SU-DHL-6 (cell line): ENCODE measurements at regions not wholly inside any gene's neighbourhood (a gene's known extent, or its start where the extent isn't known, plus 50 kb on each side); places are given as distances from the start of the nearest gene placed in this dataset.

Experiments used
- H2AFZ ChIP-seq: fragments of 200-600 bp; sonication (generic); 2 replicates; pipeline ENCODE4 v1.6.1; 2014; ENCODE audit warnings: low read depth, mild to moderate bottlenecking, moderate library complexity, mixed read lengths, antibody characterized with exemption, low read length; ENCODE audit not compliant: severe bottlenecking
- H3F3A ChIP-seq: fragments of 200-600 bp; shearing (Covaris generic); 2 replicates; pipeline ENCODE4 v1.6.0; 2016; ENCODE audit warnings: antibody characterized with exemption, mild to moderate bottlenecking; ENCODE audit not compliant: insufficient read depth
- H3K27ac ChIP-seq: fragments of 200-600 bp; sonication (generic); 2 replicates; pipeline ENCODE4 v1.5.1; 2016; ENCODE audit warnings: low read depth, mild to moderate bottlenecking, low read length, moderate library complexity, mixed read lengths
- H3K27me3 ChIP-seq: fragments of 200-600 bp; sonication (generic), shearing (Covaris generic); 2 replicates; pipeline ENCODE4 v1.6.0; 2014; ENCODE audit warnings: mild to moderate bottlenecking, low read length
- H3K36me3 ChIP-seq: fragments of 200-600 bp; sonication (generic); 2 replicates; pipeline ENCODE4 v1.6.1; 2014; ENCODE audit warnings: mild to moderate bottlenecking, low read length, mixed read lengths
- H3K4me2 ChIP-seq: fragments of 300-600, 200-600 bp; shearing (Covaris generic), sonication (generic); 2 replicates; pipeline ENCODE4 v1.6.0; 2014; ENCODE audit warnings: low read length, low read depth, mild to moderate bottlenecking; ENCODE audit not compliant: poor library complexity, severe bottlenecking
- H3K4me3 ChIP-seq: fragments of 200-600 bp; sonication (generic); 2 replicates; pipeline ENCODE4 v1.5.1; 2014; ENCODE audit warnings: antibody characterized with exemption, low read length, mild to moderate bottlenecking, mixed read lengths; ENCODE audit not compliant: insufficient read depth, poor library complexity, severe bottlenecking
- H3K79me2 ChIP-seq: fragments of 200-600 bp; sonication (generic); 2 replicates; pipeline ENCODE4 v1.6.1; 2014; ENCODE audit warnings: mild to moderate bottlenecking, low read length, moderate library complexity; ENCODE audit not compliant: insufficient read depth
- H3K9ac ChIP-seq: fragments of 200-600 bp; sonication (generic); 2 replicates; pipeline ENCODE4 v1.7.0; 2014; ENCODE audit warnings: mild to moderate bottlenecking, low read length
- H3K9me2 ChIP-seq: fragments of 200-600 bp; sonication (generic); replicated peaks from 2 replicates; pipeline ENCODE4 v1.6.1; 2014; ENCODE audit warnings: low read length; ENCODE audit not compliant: insufficient read depth
- H3K9me3 ChIP-seq: fragments of 200-600 bp; sonication (generic); 2 replicates; pipeline ENCODE4 v1.6.1; 2014; ENCODE audit warnings: low read length, mixed read lengths; ENCODE audit not compliant: insufficient read depth
- H4K20me1 ChIP-seq: fragments of 200-600 bp; sonication (generic); 2 replicates; pipeline ENCODE4 v1.6.1; 2014; ENCODE audit warnings: low read depth, mild to moderate bottlenecking, antibody characterized with exemption, low read length, moderate library complexity, mixed read lengths
- CTCF ChIP-seq: fragments of 200-600 bp; sonication (generic); IDR thresholded peaks from one replicate; pipeline ENCODE4 v1.5.1; 2017; ENCODE audit warnings: antibody characterized with exemption, mild to moderate bottlenecking, low read length, moderate library complexity; ENCODE audit not compliant: insufficient read depth, poor library complexity, severe bottlenecking
- EZH2phosphoT487 ChIP-seq: fragments of 200-600 bp; sonication (generic), shearing (Covaris generic); conservative IDR thresholded peaks from 2 replicates; pipeline ENCODE4 v1.6.1; 2018; ENCODE audit warnings: mild to moderate bottlenecking, antibody characterized with exemption, low read length, moderate library complexity, mixed read lengths

- TF ChIP-seq EZH2phosphoT487 (no peak), CTCF (no peak)
- H3K27ac ChIP-seq, result no peak overlapping the region
- H3K36me3 ChIP-seq, result no peaks in the 10 kb centered on the region
- no peak overlapping the region for H3K4me2 ChIP-seq
- no peaks in the 10 kb centered on the region for H3K27me3 ChIP-seq
- no peaks in the 10 kb centered on the region for H3F3A ChIP-seq
- no peak overlapping the region for H3K9ac ChIP-seq
- H2AFZ ChIP-seq, result no peak overlapping the region
- no peaks in the 10 kb centered on the region for H4K20me1 ChIP-seq
- no peak overlapping the region for H3K4me3 ChIP-seq
- no peaks in the 10 kb centered on the region for H3K9me3 ChIP-seq
- H3K9me2 ChIP-seq, result no peaks in the 10 kb centered on the region
- H3K79me2 ChIP-seq, result no peaks in the 10 kb centered on the region
These were observed 81.1 kb upstream of the ADAD1 start for GRCh38 chr4:122297694-122298093.

GRCh38 chr4:122300776-122301175 is 78.0 kb upstream of the ADAD1 start:
- no peak overlapping the region for H3K4me2 ChIP-seq
- H3K9ac ChIP-seq, result no peak overlapping the region
- H3K36me3 ChIP-seq, result no peaks in the 10 kb centered on the region
- no peaks in the 10 kb centered on the region for H3K9me3 ChIP-seq
- no peak overlapping the region for H2AFZ ChIP-seq
- TF ChIP-seq CTCF (no peak), EZH2phosphoT487 (no peak)
- H3K79me2 ChIP-seq, result no peaks in the 10 kb centered on the region
- H3K4me3 ChIP-seq, result no peak overlapping the region
- H3F3A ChIP-seq, result no peaks in the 10 kb centered on the region
- no peaks in the 10 kb centered on the region for H4K20me1 ChIP-seq
- H3K9me2 ChIP-seq, result no peaks in the 10 kb centered on the region
- no peak overlapping the region for H3K27ac ChIP-seq
- H3K27me3 ChIP-seq, result no peaks in the 10 kb centered on the region

- Histone ChIP-seq H3K9ac (no peak overlapping the region), H3K79me2 (no peaks in the 10 kb centered on the region), H3K9me2 (no peaks in the 10 kb centered on the region), H2AFZ (no peak overlapping the region), H3F3A (no peaks in the 10 kb centered on the region), H3K4me3 (no peak overlapping the region), H3K4me2 (no peak overlapping the region), H3K27ac (no peak overlapping the region), H3K27me3 (no peaks in the 10 kb centered on the region), H3K36me3 (no peaks in the 10 kb centered on the region), H3K9me3 (no peaks in the 10 kb centered on the region), H4K20me1 (no peaks in the 10 kb centered on the region)
- TF ChIP-seq CTCF, result no peak
- no peak for TF ChIP-seq EZH2phosphoT487
These were observed 73.0 kb upstream of the ADAD1 start for GRCh38 chr4:122305853-122306252.
